GM18909 (cell line): ENCODE measurements at regions not wholly inside any gene's neighbourhood (a gene's known extent, or its start where the extent isn't known, plus 50 kb on each side); places are given as distances from the start of the nearest gene placed in this dataset.
"Not testable (repeated sequence)": the region's sequence is repeated elsewhere in the genome, so short reads cannot be mapped to it uniquely, and the experiment has no call there.

Source experiments
- ATAC-seq: cut with Tn5 transposase; IDR thresholded peaks from one replicate; pipeline ENCODE4 v1.9.1; 2021; ENCODE audit warnings: mild to moderate bottlenecking; ENCODE audit not compliant: unreplicated experiment, poor library complexity

DNA sequence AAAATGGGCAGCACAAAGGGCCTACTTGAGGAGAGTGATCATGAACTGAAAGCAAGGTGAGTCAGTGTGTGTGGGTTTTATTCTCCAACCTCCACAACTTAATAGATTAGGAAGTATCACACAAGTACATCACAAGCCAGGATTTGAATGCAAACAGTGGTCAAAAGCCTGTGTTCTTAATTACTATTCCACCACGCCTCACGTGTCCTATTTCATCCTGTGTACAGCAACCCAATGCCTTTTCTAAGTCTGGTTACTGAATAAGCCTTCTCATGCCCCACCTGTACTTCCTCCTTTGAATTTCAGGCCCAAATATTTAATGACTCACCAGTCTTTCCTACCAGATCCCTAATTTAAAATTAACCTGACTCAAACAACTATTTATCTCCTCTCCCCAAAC lies 755.7 kb upstream of the SLC8A1 start:
- no peak for ATAC-seq

DNA sequence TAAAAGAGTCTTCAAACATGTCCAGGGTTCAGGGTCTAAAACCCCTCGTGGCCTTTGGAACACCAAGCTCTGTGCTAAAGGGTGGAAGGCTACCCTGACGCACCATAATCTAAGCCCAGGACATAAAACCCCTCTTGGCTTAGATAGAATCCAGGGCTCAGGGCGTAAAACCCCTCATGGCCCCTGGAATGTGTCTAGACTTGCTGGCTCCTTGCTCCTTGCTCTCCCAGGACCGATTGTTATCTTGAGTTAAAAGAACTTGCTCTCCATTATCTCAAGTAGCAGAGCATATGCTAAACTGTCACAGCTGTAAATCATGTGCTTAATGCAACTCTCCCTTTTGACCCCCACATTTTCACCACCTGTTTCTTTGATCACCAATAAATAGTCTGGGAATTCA lies 758.1 kb upstream of the SLC8A1 start:
- not testable (repeated sequence) for ATAC-seq

DNA sequence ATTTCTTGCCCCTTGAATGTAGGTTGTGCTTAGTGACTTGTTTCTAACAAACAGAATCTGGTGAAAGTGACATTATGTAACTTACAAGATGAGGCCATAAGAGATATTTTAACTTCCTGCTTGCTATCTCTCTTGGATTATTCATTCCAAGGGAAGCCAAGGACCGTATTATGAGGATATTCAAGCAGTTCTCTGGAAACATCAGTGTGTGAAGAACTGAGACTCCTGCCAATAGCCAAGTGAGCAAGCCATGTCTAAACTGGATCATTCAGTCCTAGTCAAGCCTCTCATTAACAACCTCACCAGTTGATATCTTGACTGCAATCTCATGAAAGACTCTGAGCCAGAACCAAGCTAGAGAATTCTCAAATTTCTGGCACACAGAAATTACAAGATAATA lies 765.1 kb upstream of the SLC8A1 start:
- ATAC-seq: no peak

DNA sequence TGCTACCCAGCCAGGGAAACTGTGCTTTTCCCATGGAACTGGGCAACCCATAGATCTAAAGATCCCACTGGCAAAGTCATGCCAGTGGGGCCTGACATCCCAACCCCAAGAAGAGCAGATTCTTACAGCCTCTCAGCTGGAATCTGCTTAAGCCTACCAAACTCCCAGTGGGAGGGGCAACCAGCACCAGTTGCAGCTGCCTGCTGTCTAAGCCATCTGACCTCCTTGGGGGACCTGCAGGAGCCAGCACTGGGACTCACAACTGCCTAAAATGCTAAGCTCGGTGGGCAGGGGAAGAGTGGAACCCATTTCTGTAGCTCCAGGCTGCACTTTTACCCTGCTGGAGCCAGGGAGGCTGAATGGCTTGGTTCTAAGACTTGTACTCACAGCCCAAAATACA lies 770.7 kb upstream of the SLC8A1 start:
- ATAC-seq: no peak

DNA sequence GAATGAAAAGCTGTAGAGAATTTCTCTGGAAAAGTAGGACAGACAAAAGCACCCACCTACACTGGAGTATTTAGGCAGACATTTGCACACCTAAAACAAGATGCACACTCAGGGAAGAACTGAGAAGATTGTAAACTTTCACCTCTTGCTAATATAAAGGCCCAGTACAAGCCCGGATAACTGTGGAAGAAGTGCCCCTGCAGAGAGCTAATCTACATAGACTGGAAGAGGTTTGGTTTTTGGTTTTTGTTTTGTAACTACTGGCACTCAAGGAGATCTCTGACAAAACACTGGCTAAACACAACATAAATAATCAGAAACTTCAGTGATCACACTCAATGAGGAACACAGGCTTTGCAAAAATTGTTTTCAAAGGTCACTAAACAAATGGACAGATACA lies 782.2 kb upstream of the SLC8A1 start:
- no peak for ATAC-seq

DNA sequence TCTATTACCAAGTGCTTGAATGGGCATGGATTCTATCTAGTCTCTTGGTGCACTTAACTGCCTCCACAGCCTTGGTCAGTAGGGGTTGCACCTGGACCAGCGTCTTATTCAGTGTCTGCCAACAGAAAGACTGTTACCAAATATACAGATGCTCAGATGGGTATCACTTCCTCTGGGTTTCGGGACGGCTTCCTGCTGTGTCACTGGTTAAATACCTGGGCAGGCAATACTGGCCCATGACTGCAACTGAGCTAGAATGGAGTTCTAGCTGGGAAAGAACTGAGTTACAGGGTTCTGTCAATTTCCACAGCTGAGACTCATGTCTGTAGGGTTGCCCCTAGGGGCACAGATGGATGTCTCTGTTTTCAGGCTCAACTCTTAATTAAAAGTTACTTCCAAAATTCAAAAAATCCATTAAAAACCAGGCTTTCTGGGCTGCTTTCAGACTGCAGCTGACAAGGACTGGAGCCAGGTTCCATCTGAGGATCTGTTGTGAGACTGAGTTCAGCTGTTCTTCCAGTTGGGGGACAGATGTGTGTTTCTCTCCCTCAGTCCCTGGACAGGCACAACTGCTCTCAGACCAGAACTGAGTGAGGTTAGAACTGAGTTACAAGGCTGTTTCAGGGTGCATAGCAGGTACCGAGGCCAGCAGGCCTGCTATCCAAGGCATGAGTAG lies 789.6 kb upstream of the SLC8A1 start:
- ATAC-seq: no peak

DNA sequence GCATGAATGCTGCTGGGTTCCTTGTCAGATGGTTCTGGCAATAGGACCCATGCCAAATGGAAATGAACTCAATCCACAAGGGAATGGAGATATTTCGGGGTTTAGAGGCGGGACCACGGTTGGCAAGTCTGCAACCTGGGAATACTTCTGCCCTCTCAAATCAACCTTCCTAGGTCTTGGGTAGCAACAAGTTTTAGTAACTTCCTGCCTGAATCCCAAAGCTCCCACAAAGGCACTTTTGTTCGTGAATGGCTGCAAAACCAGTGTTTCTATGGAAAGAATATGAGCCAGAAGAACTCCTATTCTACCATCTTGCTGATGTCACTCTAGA lies 790.1 kb upstream of the SLC8A1 start:
- no peak for ATAC-seq

DNA sequence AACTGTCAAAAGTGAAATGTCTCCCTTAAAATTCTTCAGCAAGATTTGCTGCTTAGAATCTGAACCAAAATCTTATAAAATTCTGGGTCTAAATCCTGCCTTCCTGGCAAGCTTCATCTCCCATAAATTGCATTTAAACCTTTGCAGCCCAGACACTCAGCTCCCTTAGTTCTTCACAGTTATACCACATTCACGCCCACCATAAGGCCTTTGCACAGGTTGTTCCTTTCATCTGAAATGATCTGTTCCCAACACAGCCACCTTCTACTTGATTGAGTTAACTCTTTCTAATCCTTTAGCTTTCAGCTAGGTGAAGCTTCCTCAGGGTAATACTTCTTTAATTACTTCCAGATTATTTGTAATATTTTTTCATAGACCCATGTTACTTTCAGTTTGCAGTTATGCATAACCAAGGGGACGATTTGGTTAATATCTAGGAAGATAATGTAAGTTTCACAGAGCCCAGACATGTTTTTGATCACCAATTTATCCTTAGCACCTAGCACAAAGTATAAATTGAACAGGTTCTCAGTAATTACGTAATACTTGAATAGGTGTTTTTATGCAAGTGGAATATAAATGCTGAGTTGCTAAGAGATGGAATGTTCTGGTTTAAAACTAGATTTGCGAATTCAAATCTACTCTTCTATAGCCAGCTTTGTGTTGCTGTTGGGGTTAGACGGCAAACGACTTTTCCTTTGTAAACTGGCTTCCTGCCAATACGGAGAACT lies 779.7 kb upstream of the PKDCC start:
- ATAC-seq: no peak

DNA sequence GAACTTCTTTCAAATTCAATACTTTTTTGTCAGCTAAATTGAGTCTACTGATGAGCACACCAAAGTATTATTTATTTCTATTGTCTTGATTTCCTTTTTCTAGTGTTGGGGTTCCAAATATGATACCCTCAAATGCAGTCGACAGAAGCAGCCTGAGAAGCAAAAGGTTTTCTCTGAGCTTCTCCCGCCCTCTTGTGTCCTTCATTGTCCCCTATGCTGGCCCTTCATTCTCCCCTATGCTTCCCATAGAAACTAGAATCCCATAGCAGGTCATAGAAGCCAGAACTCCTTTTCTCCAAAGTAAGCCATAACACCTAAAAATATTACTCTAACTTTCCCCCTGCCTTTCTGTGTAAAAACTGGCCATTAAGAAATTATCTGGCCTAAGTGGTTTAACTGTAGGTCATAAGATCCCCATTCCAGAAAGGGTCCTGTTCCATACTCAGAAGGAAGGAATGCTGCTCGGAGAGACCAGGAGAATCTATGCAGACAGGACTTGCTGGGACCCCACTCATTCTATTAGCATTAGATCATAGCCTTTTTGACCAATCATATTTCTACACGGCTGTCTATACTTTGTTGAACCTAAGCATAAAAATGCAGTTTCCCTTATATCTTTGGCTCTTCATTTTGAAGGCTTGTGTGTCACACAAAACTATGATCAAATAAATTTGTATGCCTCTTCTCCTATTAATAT lies 764.6 kb upstream of the PKDCC start:
- ATAC-seq: no peak

DNA sequence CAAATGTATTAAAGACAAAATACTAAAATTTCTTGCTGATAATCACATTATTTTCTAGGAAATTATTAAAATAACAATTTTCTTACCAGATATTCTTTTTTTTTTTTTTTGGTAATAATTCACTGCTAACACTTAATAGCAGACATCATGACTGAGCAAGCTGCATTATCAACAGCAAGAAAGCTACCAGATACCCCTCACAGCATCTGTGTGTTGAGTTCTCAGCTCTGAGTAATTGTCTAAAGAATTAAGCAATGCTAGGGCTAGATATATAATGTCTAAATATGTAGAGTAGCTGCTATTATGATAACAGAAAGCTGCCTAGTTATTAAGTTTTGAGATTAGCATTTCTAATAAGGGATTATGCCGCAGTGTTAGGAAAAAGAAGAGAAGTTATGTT lies 754.3 kb upstream of the PKDCC start:
- no peak for ATAC-seq

DNA sequence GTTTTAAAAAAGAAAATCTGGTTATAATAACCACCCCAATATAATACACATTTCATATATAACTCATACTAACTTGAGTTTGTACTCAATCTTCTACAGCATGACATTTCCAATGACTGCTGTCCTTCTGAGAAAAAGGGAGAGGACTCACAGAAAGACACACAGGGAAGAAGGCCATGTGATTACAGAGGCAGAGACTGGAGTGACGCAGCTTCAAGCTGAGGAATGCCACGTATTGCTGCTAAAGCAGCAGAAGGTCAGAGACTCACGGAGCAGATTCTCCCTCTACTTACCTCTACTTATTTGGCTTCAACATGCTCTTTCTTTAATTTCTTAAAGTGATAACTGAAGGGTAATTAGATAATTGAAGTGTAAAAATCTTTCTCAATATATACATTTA lies 753.5 kb upstream of the PKDCC start:
- no peak for ATAC-seq

DNA sequence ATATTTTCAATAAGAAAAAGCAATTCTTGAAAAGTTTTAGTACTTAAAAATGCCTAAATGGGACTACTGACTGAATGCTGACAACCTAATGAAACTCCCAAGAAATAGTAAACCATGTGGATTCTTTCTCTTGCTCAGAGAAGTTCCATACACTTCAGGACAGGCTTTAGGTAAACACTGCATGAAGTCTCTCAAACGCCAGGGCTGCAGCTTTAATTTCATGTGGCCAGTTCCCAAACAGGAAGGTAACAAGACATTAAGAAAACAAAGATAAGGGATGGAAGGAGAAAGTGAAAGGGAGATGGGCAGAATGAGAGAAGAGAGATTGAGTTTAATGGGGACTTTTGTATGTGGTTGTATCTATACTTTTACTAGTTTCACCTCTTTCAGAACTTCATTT lies 734.7 kb upstream of the PKDCC start:
- ATAC-seq: no peak

DNA sequence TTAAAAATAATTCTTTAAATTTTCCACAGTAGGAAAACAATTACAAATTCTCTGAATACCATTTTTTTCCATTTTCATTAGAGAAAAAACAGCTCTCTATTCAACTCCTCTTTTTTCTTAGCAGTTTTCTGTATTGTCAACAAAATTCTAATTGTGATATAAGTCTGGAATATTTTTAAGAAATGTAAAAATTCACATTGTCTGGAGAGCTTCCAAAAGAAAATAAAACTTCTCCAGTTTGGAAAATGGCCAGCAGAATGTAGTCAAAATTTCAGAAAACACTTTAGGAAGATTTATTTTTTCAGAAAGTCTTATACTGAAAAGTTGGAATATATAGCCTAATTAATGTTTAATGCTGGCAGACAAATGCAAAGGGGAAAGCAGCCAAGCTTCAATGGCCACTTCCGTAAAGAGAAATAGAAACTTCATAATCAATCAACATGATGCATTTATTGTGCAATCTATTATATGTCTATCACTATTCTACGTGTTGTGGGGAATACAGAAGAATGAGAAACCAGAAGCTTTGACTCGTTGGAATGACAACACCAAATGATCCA lies 733.2 kb upstream of the PKDCC start:
- no peak for ATAC-seq

DNA sequence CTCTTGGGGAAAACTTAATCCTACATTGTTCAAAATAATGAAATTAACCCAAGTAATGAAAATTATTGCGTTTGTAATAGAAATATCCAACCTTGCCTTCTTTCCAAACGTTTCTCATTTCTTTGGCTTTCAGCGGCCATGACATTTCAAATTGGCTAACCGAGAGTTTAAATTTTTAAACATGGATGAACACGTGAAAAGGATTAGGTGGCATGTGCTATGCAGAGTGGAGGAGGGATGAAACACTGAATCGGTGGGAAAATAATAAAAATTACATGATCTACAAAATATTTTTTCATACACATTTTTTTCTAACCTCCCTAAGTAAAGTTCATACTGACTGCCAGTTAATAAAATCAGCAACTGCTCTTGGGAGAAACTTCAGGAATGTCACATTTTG lies 728.4 kb upstream of the PKDCC start:
- no peak for ATAC-seq

DNA sequence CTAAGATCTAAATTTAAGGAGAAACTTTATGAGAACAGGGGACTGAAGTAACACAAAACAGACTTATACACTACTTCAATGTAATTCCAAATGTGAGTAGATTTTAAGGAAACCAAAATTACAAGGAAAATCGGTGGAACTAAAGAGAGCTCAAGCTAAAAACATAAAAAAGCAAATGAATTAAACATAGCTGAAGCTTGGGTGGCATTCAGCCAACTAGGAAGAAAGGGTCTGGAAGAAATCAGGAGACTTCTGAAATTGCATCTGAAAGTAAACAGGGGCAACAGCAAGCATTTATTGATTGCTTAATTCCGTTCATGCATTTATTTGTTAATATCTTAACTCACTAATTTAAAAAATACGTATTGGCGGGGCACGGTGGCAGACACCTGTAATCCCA lies 727.3 kb upstream of the PKDCC start:
- ATAC-seq: no peak

DNA sequence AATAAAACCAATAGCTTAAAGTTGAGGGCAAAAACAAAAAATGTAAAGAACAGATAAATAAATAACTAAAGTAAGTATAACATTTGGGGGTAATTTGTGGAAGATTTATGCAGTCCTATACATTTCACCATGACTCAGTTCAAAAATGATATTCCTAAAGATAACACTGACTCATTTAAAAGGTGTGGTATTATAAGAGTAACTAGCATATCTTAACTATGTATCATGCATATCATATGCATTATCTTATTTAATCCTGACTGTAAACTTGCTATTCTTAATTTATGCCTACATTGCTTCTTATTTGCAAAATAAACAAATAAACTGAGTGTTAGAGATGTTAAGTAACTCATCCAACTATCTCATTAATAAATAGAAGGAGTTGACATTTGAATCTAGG lies 726.5 kb upstream of the PKDCC start:
- no peak for ATAC-seq

DNA sequence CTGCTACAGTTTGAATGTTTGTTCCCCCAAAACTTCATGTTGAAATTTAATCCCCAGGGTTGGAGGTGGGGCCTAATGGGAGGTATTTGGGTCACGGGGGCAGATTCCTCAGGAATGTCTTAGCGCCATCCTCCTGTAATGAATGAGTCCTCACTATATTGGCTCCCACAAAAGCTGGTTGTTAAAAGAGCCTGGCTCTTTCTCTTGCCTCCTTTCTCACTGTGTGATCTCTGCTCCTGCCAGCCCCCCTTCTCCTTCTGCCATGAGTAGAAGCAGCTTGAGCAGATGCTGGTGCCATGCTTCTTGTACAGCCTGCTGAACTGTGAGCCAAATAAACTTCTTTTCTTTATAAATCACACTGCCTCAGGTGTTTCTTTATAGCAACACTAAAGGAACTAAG lies 721.0 kb upstream of the PKDCC start:
- no peak for ATAC-seq

DNA sequence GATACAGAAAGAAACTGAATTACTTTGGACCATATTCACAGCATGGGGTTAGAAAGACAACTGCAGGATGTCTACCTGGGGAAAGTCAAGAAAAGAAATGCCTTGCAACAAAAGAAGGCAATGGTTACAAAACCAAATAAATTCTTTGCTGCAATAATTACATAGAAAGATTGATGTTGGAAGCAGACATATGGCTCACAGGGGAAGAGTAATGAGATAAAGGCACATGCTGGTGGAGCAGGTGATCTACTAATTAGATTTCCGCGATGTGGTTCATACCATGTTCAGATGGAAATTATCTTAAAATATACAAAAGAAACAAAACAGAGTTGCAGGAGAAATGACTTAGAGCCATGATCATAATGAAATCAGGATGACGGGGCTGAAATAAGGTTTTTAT lies 718.8 kb upstream of the PKDCC start:
- no peak for ATAC-seq

DNA sequence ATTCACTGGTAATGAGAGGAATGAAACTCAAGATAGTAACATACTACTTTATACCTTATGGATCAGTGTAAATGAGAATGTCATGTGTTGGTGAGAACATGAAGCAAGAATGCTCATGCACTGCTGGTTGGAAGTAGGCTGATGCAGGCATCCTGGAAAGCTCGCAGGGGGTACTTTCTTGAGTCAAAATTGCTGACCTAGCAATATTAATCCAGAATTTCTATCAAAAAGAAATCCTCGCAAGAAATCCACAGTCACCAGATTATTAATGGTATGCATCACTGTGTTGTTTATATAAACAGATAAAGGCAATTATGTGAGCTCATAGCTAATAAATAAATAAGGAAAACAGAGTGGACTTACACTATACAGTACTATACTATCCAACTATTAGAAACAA lies 713.7 kb upstream of the PKDCC start:
- no peak for ATAC-seq

DNA sequence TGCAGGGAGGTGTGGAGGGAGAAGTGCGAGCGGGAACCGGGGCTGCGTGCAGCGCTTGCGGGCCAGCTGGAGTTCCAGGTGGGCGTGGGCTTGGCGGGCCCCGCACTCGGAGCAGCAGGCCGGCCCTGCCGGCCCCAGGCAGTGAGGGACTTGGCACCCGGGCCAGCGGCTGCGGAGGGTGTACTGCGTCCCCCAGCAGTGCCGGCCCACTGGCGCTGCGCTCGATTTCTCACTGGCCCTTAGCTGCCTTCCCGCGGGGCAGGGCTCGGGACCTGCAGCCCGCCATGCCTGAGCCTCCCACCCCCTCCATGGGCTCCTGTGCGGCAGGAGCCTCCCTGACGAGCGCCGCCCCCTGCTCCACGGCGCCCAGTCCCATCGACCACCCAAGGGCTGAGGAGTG lies 712.2 kb upstream of the PKDCC start:
- ATAC-seq: not testable (repeated sequence)

DNA sequence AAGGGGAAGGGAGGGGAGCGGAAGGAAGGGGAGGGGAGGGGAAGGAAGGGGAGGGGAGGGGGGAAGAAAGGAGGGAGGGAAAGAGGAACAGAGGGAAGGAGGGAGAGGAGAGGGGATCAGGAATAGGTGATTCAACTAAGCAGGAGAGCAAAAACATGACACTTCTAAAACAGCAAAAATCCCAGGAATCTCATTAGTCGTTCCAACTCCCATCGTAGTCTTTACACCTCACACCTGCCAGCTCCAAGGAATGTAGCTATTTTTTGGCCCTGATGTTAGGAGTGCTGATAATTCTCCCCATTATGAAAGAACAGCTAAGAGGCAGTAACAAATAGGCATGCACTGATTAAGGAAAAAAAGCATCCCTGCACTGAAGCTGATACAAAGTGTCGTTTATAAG lies 709.9 kb upstream of the PKDCC start:
- ATAC-seq: no peak

DNA sequence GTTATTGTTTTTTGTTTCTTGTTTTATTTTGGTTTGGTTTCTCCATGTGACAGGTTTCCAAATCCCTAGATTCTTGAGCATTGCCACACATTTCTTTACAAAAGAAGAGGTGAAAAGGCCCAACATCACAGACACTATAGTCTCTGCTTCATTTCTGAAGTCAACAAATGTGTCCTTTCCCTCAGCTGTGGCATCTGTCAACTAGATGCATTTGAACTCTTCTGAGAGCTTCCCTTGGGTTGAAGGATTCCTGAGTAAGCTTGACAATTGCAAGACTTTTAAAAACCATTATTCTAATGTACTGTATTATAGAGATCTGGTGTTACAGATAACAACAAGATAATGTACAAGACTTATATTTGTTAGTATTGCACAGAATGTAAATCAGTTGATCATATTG lies 703.3 kb upstream of the PKDCC start:
- no peak for ATAC-seq
